Ovary (tissue), 7 donors: ENCODE measurements at regions not wholly inside any gene's neighbourhood (a gene's known extent, or its start where the extent isn't known, plus 50 kb on each side); places are given as distances from the start of the nearest gene placed in this dataset.

Source experiments
- DNase-seq, 5 donors: peaks; one replicate each; pipeline ENCODE4 v3.0.0-alpha.2; 2019 to 2020
- H3K27ac ChIP-seq, 2 donors: fragments of 200-600 bp; one replicate each; pipeline versions ENCODE4 v1.5.1 to v1.8.0; 2019 to 2022
- H3K27me3 ChIP-seq: fragments of 200-600 bp; one replicate; pipeline ENCODE4 v1.8.0; 2022
- H3K36me3 ChIP-seq: fragments of 200-600 bp; sonication (generic); one replicate; pipeline ENCODE4 v1.5.1; 2019
- H3K4me1 ChIP-seq: one replicate; pipeline ENCODE4 v1.8.1; 2013; ENCODE audit warnings: mild to moderate bottlenecking, moderate library complexity; ENCODE audit not compliant: insufficient read depth
- H3K4me3 ChIP-seq: fragments of 200-600 bp; sonication (generic); one replicate; pipeline ENCODE4 v1.5.1; 2017
- H3K9me3 ChIP-seq, 2 donors: fragments of 200-600 bp in 1 of 2; sonication (generic) in 1 of 2; one replicate each; pipeline versions ENCODE4 v1.5.1 to v1.8.1; 2013 to 2019; ENCODE audit warnings: mild to moderate bottlenecking in 1 of 2, moderate library complexity in 1 of 2
- EP300 ChIP-seq: sonication (generic); formaldehyde crosslinking; IDR thresholded peaks from one replicate; pipeline ENCODE4 v1.6.1; 2017; ENCODE audit warnings: antibody characterized with exemption
- POLR2A ChIP-seq: fragments of 450-650 bp; IDR thresholded peaks from one replicate; pipeline ENCODE4 v1.6.1; 2017; ENCODE audit warnings: antibody characterized with exemption, mild to moderate bottlenecking, moderate library complexity
- WGBS, 3 donors: extraction: QIAGEN DNeasy Blood & Tissue Kit in 1 of 3; methylation state at CpG; one replicate each; pipeline versions ENCODE4 v1.1.5 to v1.1.7; 2013 to 2017; 5-methylcytosine and 5-hydroxymethylcytosine counted together
- intact Hi-C, 4 donors: fragments of 100-400 bp; cut with DNase I; formaldehyde crosslinking; loops; one replicate each; pipeline versions ENCODE4 v1.11.0 to v1.15.1; 2022 to 2023
- TF ChIP-seq, protein P1 (sequence below), 3 donors: fragments of 450-650 bp in 2 of 3; fragments of 200-600 bp in 1 of 3; IDR thresholded peaks; one replicate each; pipeline versions ENCODE4 v1.5.1 to v1.8.0; 2016 to 2022; ENCODE audit warnings: antibody characterized with exemption in 3 of 3, mild to moderate bottlenecking in 1 of 3
- donor health status: DM: no; HTN: no; CAD: no; lungs with moderate emphysema.
- donor health status: DM: no; HTN: no; CAD: no.
- donor health status: Bipolar disorder and iron deficiency.
- donor health status: DM: no; HTN: no; CAD: no.
- donor health status: DM: yes; HTN: yes; CAD: no.

DNA sequence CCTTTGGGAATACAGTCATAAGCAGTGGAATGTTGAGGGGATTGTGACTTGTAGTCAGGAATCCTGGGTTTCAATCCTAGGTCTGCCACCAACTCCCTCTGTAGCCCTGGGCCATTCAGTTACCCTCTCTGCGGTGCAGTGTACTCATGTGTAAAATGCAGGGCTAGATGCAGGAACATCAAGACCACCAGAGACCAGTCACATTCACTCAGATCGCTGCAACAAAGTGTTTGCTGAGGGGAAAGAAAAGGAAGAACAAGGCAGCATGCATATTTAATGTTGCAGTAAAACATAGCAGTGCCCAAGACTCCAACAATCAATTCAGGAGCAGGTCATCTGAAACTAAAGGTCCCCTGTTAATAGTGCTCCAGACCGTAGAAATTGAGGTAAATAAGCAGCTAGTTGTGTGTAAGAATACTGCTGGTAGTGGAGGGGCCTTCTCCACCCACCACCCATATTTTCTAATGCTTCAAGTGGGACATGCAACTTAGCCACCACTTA is 410.7 kb downstream of the OMA1 start:
- intact Hi-C loops = no loop called here
- no peak for DNase-seq
- no peaks in the 10 kb centered on the region for H3K36me3 ChIP-seq
- H3K27ac ChIP-seq = no peak overlapping the region
- no peaks in the 10 kb centered on the region for H3K27me3 ChIP-seq
- TF ChIP-seq POLR2A (no peak), EP300 (no peak)
- TF ChIP-seq, protein P1, sequence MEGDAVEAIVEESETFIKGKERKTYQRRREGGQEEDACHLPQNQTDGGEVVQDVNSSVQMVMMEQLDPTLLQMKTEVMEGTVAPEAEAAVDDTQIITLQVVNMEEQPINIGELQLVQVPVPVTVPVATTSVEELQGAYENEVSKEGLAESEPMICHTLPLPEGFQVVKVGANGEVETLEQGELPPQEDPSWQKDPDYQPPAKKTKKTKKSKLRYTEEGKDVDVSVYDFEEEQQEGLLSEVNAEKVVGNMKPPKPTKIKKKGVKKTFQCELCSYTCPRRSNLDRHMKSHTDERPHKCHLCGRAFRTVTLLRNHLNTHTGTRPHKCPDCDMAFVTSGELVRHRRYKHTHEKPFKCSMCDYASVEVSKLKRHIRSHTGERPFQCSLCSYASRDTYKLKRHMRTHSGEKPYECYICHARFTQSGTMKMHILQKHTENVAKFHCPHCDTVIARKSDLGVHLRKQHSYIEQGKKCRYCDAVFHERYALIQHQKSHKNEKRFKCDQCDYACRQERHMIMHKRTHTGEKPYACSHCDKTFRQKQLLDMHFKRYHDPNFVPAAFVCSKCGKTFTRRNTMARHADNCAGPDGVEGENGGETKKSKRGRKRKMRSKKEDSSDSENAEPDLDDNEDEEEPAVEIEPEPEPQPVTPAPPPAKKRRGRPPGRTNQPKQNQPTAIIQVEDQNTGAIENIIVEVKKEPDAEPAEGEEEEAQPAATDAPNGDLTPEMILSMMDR (IDR thresholded peaks at IDR 0.05) = no peak
- WGBS, 3 donors = 82 to 83% (median 82%) methylated on average over 3 of the region's 3 CpGs
- no peaks in the 10 kb centered on the region for H3K4me1 ChIP-seq
- no peak overlapping the region for H3K4me3 ChIP-seq
- H3K9me3 ChIP-seq = no peaks in the 10 kb centered on the region

DNA sequence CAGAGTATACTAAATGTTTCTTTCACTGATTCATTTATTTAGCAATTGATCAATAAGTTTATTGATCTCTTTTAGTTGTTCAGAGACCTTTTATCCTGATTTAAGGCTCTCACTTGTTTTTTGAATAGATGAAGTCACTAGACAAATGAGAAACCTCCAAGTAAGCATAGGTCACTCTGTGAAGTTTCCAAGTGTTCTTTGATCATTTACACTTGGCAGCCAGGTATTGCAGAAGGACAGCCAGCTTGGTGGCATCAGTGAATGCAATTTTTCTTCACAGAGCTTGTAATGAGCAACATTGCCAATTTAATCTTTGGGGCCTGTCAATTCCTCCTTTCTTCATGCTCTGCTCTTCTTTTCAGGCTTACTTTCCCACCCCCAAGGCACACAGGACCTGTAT is 413.0 kb downstream of the OMA1 start:
- Histone ChIP-seq H3K27me3 (no peaks in the 10 kb centered on the region), H3K9me3 (no peaks in the 10 kb centered on the region), H3K27ac (no peak overlapping the region), H3K4me1 (no peaks in the 10 kb centered on the region), H3K4me3 (no peak overlapping the region), H3K36me3 (no peaks in the 10 kb centered on the region)
- no peak for DNase-seq
- TF ChIP-seq POLR2A (no peak), EP300 (no peak)
- TF ChIP-seq, protein P1 (IDR thresholded peaks at IDR 0.05) = no peak
- intact Hi-C loops = no loop called here

GRCh38 chr1:58123051-58123450 is 423.5 kb downstream of the OMA1 start:
- H3K27me3 ChIP-seq = no peaks in the 10 kb centered on the region
- H3K27ac ChIP-seq = no peak overlapping the region
- intact Hi-C loops = no loop called here
- no peaks in the 10 kb centered on the region for H3K9me3 ChIP-seq
- TF ChIP-seq, protein P1 (IDR thresholded peaks at IDR 0.05) = no peak
- no peak for TF ChIP-seq EP300
- TF ChIP-seq POLR2A = no peak
- no peaks in the 10 kb centered on the region for H3K36me3 ChIP-seq
- H3K4me1 ChIP-seq = no peaks in the 10 kb centered on the region
- DNase-seq = no peak
- H3K4me3 ChIP-seq = no peak overlapping the region
- 58 to 74% (median 69%) methylated on average over 2 of the region's 2 CpGs for WGBS, 3 donors

DNA sequence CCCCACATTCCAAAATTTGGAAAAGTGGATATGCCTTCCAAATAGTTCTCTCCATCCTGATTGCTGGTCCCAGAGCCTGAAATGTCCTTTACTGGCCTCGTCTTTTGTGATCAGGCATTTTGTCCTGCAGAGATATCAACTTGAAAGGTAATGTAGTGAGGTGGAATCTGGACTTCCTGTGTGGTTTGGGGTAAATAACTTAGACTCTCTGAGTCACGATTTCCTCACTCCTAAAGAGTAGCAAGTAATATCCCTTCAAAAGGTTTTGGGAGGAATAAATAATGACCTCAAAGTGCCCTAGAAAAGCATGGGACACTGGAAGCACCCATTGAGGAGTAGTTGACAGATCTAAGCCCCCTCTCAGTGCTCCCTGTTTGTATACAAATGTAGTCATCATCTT is 426.6 kb downstream of the OMA1 start:
- intact Hi-C loops = no loop called here
- Histone ChIP-seq H3K4me3 (no peak overlapping the region), H3K9me3 (no peaks in the 10 kb centered on the region), H3K27ac (no peak overlapping the region), H3K36me3 (no peaks in the 10 kb centered on the region), H3K27me3 (no peaks in the 10 kb centered on the region), H3K4me1 (no peaks in the 10 kb centered on the region)
- no peak for DNase-seq
- WGBS, 3 donors = 68 to 77% (median 70%) methylated on average over 2 of the region's 2 CpGs
- no peak for TF ChIP-seq POLR2A
- TF ChIP-seq EP300 = no peak
- TF ChIP-seq, protein P1 (IDR thresholded peaks at IDR 0.05) = no peak

- intact Hi-C loops = no loop called here
- Histone ChIP-seq H3K4me3 (no peak overlapping the region), H3K9me3 (no peaks in the 10 kb centered on the region), H3K27me3 (no peaks in the 10 kb centered on the region), H3K27ac (no peak overlapping the region), H3K36me3 (no peaks in the 10 kb centered on the region), H3K4me1 (peaks cover 1% of the 10 kb centered on the region)
- DNase-seq = no peak
- no peak for TF ChIP-seq POLR2A
- no peak for TF ChIP-seq EP300
- TF ChIP-seq, protein P1 (IDR thresholded peaks at IDR 0.05) = no peak
Measured at GRCh38 chr1:58116284-58116683, 430.2 kb downstream of the OMA1 start.
